ENCODE measurements at regions not wholly inside any gene's neighbourhood (a gene's known extent, or its start where the extent isn't known, plus 50 kb on each side); places are given as distances from the start of the nearest gene placed in this dataset.

DNA sequence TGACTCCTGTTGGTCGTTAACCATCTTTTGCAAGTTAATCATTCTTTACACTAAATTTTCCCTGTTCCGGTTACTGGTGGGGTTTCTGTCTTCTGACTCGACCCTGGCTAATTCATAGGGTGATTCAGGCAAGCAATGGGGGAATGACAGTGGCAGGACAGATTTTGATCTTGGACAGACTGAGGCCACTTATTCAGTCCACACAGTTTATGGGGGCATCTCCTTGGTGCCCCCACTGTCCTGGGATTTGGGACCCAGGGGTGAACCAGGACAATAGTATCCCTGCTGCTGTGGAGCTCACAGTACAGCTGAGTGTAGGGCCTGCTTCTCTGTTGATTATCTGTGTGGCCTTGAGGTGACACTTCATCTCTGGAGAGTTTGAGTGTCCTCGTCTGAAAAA, 540.4 kb downstream of the MATN1 start:
- Mint-ChIP-seq H3K36me3 (ENCODE audit: low read depth, unreplicated experiment) (no peaks in the 10 kb centered on the region), H3K9me3 (ENCODE audit: unreplicated experiment) (no peaks in the 10 kb centered on the region), H3K27ac (ENCODE audit: unreplicated experiment) (no peak overlapping the region), H3K27me3 (ENCODE audit: unreplicated experiment) (peaks cover 3% of the 10 kb centered on the region), H3K4me1 (ENCODE audit: unreplicated experiment) (no peaks in the 10 kb centered on the region), H3K4me3 (ENCODE audit: unreplicated experiment) (no peak overlapping the region)
- no peak for DNase-seq (ENCODE audit: low spot score)
- TF ChIP-seq, protein P1, sequence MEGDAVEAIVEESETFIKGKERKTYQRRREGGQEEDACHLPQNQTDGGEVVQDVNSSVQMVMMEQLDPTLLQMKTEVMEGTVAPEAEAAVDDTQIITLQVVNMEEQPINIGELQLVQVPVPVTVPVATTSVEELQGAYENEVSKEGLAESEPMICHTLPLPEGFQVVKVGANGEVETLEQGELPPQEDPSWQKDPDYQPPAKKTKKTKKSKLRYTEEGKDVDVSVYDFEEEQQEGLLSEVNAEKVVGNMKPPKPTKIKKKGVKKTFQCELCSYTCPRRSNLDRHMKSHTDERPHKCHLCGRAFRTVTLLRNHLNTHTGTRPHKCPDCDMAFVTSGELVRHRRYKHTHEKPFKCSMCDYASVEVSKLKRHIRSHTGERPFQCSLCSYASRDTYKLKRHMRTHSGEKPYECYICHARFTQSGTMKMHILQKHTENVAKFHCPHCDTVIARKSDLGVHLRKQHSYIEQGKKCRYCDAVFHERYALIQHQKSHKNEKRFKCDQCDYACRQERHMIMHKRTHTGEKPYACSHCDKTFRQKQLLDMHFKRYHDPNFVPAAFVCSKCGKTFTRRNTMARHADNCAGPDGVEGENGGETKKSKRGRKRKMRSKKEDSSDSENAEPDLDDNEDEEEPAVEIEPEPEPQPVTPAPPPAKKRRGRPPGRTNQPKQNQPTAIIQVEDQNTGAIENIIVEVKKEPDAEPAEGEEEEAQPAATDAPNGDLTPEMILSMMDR (IDR thresholded peaks at IDR 0.05; ENCODE audit: unreplicated experiment): no peak

DNA sequence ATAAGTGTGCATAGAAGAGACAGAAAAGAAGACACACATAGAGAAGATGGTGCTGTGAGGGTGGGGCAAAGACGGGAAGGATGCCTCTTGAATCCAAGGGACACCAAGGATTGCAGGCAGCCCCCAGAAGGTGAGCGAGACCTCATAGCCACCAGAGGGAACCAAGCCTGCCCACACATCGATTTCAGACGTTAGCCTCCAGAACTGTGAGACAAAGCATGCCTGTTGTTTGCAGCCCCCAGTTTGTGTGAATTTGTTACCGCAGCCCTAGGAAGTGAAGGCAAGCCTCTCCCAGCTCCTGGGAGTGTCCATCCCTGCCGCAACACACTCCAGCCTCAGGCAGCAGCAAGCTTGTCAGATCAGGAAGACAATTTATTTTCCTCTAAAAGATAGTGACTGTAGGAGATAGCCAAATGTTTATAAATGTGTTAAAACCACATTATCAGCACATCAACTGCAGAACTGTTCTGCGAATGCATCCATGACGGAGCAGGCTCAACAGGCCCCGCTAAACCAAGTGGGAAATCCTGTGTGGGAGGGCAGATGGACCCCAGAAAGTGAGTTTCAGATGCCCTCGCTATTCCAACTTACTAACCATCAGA, 543.3 kb downstream of the MATN1 start:
- TF ChIP-seq, protein P1 (IDR thresholded peaks at IDR 0.05; ENCODE audit: unreplicated experiment): no peak
- Mint-ChIP-seq H3K27ac (ENCODE audit: unreplicated experiment) (no peak overlapping the region), H3K4me3 (ENCODE audit: unreplicated experiment) (no peak overlapping the region), H3K36me3 (ENCODE audit: low read depth, unreplicated experiment) (no peaks in the 10 kb centered on the region), H3K4me1 (ENCODE audit: unreplicated experiment) (no peaks in the 10 kb centered on the region), H3K27me3 (ENCODE audit: unreplicated experiment) (no peaks in the 10 kb centered on the region), H3K9me3 (ENCODE audit: unreplicated experiment) (no peaks in the 10 kb centered on the region)
- DNase-seq (ENCODE audit: low spot score): no peak

DNA sequence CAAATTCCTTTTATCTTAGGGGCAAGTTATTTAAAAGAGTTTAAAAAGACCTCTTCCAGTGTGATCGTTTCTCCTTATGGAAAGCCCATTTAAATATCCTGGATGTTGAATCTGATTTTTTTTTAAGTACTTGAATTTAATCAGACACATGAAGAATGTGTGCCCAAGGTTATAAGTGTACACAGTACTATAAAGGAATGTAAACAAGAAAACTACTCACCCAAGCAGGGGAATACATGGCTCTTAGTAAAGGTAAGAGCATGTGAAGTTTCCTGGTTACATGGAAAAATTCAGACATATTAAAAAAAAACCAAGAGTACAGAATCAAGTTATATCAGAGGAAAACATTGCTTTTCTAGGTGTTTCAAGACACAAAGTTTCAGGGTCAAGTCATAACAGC, 546.9 kb downstream of the MATN1 start:
- H3K4me1 Mint-ChIP-seq (ENCODE audit: unreplicated experiment): no peaks in the 10 kb centered on the region
- H3K4me3 Mint-ChIP-seq (ENCODE audit: unreplicated experiment): no peak overlapping the region
- TF ChIP-seq, protein P1 (IDR thresholded peaks at IDR 0.05; ENCODE audit: unreplicated experiment): no peak
- no peak overlapping the region for H3K27ac Mint-ChIP-seq (ENCODE audit: unreplicated experiment)
- no peaks in the 10 kb centered on the region for H3K36me3 Mint-ChIP-seq (ENCODE audit: low read depth, unreplicated experiment)
- DNase-seq (ENCODE audit: low spot score): no peak
- no peaks in the 10 kb centered on the region for H3K9me3 Mint-ChIP-seq (ENCODE audit: unreplicated experiment)
- no peaks in the 10 kb centered on the region for H3K27me3 Mint-ChIP-seq (ENCODE audit: unreplicated experiment)

DNA sequence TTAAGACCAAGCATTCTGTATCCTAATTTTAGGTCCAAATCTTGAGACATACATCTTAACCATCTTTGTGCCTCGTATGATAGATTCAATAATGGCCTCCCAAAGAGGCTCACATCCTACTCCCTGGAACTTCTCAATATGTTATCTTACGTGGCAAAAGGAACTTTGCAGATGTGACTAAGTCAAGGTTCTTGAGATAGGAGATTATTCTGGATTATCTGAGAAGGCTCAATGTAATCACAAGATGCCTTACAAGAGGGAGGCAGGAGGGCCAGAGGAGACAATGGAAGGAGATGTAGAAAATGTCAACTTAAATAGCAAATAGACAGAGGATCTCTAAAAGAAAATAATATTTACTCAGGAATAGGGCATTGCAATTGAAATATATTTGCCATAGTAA, 548.9 kb downstream of the MATN1 start:
- no peak overlapping the region for H3K27ac Mint-ChIP-seq (ENCODE audit: unreplicated experiment)
- H3K27me3 Mint-ChIP-seq (ENCODE audit: unreplicated experiment): no peaks in the 10 kb centered on the region
- no peak overlapping the region for H3K4me3 Mint-ChIP-seq (ENCODE audit: unreplicated experiment)
- H3K4me1 Mint-ChIP-seq (ENCODE audit: unreplicated experiment): no peaks in the 10 kb centered on the region
- H3K36me3 Mint-ChIP-seq (ENCODE audit: low read depth, unreplicated experiment): no peaks in the 10 kb centered on the region
- no peak for DNase-seq (ENCODE audit: low spot score)
- H3K9me3 Mint-ChIP-seq (ENCODE audit: unreplicated experiment): no peaks in the 10 kb centered on the region
- TF ChIP-seq, protein P1 (IDR thresholded peaks at IDR 0.05; ENCODE audit: unreplicated experiment): no peak

DNA sequence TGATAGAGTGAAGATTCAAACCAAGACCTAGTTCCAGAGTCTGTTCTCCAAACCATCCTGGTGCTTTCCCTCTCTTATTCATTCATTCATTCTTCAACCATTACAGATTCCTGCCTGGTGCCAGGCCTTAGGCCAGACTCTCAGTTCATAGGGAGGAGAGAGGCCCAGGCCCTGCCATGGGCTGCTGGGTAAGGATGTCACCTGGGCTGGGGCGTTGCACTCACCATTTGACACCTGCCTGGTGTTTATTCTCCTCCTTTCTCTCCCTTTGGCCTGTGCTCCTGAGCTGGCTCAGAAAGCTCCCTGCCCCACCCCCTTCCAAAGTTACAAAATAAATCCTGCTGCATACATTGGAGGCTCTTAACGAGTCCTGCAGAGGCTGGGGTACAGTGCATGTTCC, 549.8 kb downstream of the MATN1 start:
- TF ChIP-seq, protein P1 (IDR thresholded peaks at IDR 0.05; ENCODE audit: unreplicated experiment): no peak
- H3K4me1 Mint-ChIP-seq (ENCODE audit: unreplicated experiment): no peaks in the 10 kb centered on the region

More for the DNA sequence above, 549.8 kb downstream of the MATN1 start:
- Mint-ChIP-seq H3K27me3 (ENCODE audit: unreplicated experiment) (no peaks in the 10 kb centered on the region), H3K27ac (ENCODE audit: unreplicated experiment) (no peak overlapping the region), H3K36me3 (ENCODE audit: low read depth, unreplicated experiment) (no peaks in the 10 kb centered on the region), H3K9me3 (ENCODE audit: unreplicated experiment) (no peaks in the 10 kb centered on the region), H3K4me3 (ENCODE audit: unreplicated experiment) (no peak overlapping the region)
- no peak for DNase-seq (ENCODE audit: low spot score)

Measured in endothelial cell (in vitro differentiated cells).